ENCODE measurements at regions not wholly inside any gene's neighbourhood (a gene's known extent, or its start where the extent isn't known, plus 50 kb on each side); places are given as distances from the start of the nearest gene placed in this dataset.

DNA sequence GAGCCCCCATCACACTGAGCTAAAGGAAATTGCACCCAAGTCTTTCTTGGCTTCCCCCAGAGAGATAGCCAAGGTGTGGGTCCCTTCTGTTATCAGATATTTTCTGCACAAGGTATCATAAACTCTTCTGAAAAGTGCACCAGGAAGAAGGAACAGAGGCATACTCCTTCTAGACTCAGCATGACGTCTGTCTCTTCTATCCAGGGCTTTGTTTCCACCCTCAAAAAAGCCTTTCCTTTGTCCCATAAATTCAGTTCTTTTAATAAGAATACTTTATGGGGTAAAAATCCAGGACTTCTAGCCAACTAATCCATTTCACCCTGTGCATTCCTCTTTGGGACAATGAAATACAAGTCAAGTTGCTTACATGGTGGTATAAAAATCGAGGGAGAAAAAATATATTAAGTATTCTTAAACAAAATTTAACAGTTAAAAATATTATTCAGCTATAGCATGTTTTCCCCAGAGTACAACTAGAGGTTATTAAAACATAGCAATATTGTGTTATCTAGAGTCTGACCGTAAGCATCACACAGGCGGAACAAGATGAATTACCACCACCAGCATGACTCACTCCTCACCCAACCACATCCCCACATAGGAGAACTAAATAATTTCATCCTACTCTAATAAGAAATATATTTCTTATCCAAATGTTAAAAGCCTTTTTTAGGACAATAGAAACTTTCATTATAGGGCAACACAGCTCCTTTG is 79.9 kb upstream of the GPC6 start:
- TF ChIP-seq, protein P1, sequence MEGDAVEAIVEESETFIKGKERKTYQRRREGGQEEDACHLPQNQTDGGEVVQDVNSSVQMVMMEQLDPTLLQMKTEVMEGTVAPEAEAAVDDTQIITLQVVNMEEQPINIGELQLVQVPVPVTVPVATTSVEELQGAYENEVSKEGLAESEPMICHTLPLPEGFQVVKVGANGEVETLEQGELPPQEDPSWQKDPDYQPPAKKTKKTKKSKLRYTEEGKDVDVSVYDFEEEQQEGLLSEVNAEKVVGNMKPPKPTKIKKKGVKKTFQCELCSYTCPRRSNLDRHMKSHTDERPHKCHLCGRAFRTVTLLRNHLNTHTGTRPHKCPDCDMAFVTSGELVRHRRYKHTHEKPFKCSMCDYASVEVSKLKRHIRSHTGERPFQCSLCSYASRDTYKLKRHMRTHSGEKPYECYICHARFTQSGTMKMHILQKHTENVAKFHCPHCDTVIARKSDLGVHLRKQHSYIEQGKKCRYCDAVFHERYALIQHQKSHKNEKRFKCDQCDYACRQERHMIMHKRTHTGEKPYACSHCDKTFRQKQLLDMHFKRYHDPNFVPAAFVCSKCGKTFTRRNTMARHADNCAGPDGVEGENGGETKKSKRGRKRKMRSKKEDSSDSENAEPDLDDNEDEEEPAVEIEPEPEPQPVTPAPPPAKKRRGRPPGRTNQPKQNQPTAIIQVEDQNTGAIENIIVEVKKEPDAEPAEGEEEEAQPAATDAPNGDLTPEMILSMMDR (conservative IDR thresholded peaks at IDR 0.05): no peak
- TF ChIP-seq EZH2 (IDR thresholded peaks at IDR 0.05; ENCODE audit: low read depth): no peak
